ENCODE measurements at regions not wholly inside any gene's neighbourhood (a gene's known extent, or its start where the extent isn't known, plus 50 kb on each side); places are given as distances from the start of the nearest gene placed in this dataset.

GRCh38 chr21:39118604-39119215 is 64.5 kb downstream of the PSMG1 start:
- DNase-seq (ENCODE audit: low read depth), result no peak

GRCh38 chr21:39118061-39118460 is 65.2 kb downstream of the PSMG1 start:
- H3K4me3 ChIP-seq (ENCODE audit: low read depth, low read length), result no peak overlapping the region
- DNase-seq (ENCODE audit: low read depth), result no peak
- TF ChIP-seq POLR2A (IDR thresholded peaks at IDR 0.05; ENCODE audit: extremely low read depth, insufficient read length) (no peak), CTCF (IDR thresholded peaks at IDR 0.05; ENCODE audit: low read depth, low read length) (no peak), MYC (IDR thresholded peaks at IDR 0.05; ENCODE audit: low read depth, low read length) (no peak)
- TF ChIP-seq, protein P1, sequence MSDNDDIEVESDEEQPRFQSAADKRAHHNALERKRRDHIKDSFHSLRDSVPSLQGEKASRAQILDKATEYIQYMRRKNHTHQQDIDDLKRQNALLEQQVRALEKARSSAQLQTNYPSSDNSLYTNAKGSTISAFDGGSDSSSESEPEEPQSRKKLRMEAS (IDR thresholded peaks at IDR 0.05; ENCODE audit: low read depth, low read length), result no peak

More at GRCh38 chr21:39118604-39119215, 64.5 kb downstream of the PSMG1 start:
- no peak overlapping the region for H3K4me3 ChIP-seq (ENCODE audit: low read depth, low read length)
- TF ChIP-seq CTCF (IDR thresholded peaks at IDR 0.05; ENCODE audit: low read depth, low read length) (no peak), MYC (IDR thresholded peaks at IDR 0.05; ENCODE audit: low read depth, low read length) (no peak), POLR2A (IDR thresholded peaks at IDR 0.05; ENCODE audit: extremely low read depth, insufficient read length) (no peak)
- TF ChIP-seq, protein P1 (IDR thresholded peaks at IDR 0.05; ENCODE audit: low read depth, low read length), result no peak

- no peak for TF ChIP-seq POLR2A (IDR thresholded peaks at IDR 0.05; ENCODE audit: extremely low read depth, insufficient read length)
- no peak for DNase-seq (ENCODE audit: low read depth)
- H3K4me3 ChIP-seq (ENCODE audit: low read depth, low read length), result no peak overlapping the region
These were observed 65.7 kb downstream of the PSMG1 start for GRCh38 chr21:39117440-39117970.

DNA sequence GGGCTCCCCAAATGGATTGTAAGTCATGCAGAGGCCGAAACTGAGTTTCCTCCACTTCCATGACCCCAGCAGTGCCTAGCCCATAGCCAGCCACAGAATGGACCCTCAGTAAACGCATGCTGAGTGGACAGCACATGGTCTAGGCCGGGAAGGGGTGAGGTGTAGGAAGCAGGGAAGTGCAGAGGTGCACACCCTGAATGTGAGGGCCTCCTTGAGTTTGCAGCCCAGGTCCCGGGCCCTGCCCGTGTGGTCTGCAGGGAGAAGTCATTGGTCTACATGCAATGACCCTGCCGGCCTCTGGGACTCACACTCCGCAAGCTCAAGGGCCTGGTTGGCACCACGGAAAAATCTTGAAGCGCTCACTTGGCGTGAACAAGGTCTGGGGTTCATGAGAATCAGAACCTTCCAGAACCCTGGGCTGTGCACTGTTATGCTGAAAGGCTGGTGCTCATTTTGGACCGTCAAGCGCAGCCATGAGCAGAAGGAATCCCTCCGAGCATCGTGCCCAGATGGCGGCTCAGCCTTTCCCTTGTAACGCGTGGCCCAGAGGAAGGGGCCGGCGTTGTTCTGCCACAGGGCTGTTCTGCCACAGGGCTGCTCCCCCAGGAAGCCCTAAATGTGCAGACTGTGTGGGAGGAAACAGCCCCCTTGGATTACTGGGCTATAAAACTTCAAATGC is 66.4 kb downstream of the PSMG1 start:
- no peak overlapping the region for H3K4me3 ChIP-seq (ENCODE audit: low read depth, low read length)
- DNase-seq (ENCODE audit: low read depth), result no peak
- no peak for TF ChIP-seq MYC (IDR thresholded peaks at IDR 0.05; ENCODE audit: low read depth, low read length)
- no peak for TF ChIP-seq CTCF (IDR thresholded peaks at IDR 0.05; ENCODE audit: low read depth, low read length)
- TF ChIP-seq, protein P1 (IDR thresholded peaks at IDR 0.05; ENCODE audit: low read depth, low read length), result no peak
- TF ChIP-seq POLR2A (IDR thresholded peaks at IDR 0.05; ENCODE audit: extremely low read depth, insufficient read length), result no peak

DNA sequence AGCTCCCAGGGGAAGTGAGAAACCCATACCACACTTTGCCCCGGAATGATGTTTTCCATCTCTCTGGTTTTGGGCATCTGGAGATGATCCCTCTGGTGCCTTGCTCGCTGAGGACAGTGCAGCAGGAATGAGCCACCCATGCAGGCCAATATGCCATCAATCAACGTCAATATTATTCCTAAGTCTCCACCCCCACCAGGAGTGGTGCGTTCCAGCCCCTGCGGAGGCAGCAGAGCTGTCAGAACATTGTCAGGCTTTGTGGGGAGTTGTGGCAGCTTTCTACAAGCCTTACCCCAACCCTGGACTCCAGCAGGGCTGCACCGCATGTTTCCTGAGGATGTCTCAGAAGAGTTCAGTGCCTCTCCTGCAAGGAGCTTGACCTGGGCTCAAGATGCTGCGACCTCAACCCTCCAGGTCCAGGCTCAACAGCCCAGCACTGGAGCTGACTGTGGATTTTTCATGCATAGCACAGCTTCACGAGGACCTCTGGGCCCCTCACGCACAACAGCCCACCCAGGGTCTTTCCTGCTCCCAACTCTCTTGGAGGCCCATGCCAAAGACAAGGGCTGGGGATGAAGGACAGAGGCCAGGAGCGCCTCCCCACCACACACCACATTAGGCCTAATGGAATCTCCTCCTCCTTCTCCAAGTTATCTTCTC is 67.5 kb downstream of the PSMG1 start:
- TF ChIP-seq POLR2A (IDR thresholded peaks at IDR 0.05; ENCODE audit: extremely low read depth, insufficient read length) (no peak), CTCF (IDR thresholded peaks at IDR 0.05; ENCODE audit: low read depth, low read length) (no peak), MYC (IDR thresholded peaks at IDR 0.05; ENCODE audit: low read depth, low read length) (no peak)
- TF ChIP-seq, protein P1 (IDR thresholded peaks at IDR 0.05; ENCODE audit: low read depth, low read length), result no peak
- no peak for DNase-seq (ENCODE audit: low read depth)
- H3K4me3 ChIP-seq (ENCODE audit: low read depth, low read length), result no peak overlapping the region
